Mesendoderm (in vitro differentiated cells): ENCODE measurements at regions not wholly inside any gene's neighbourhood (a gene's known extent, or its start where the extent isn't known, plus 50 kb on each side); places are given as distances from the start of the nearest gene placed in this dataset.
A peak's percentile ranks its signal among the peaks of the same experiment; 100 is the strongest.

ENCODE experiments used
- DNase-seq: peaks from one replicate; pipeline ENCODE4 v3.0.0; 2013
- H2AK5ac ChIP-seq: 2 replicates; pipeline ENCODE4 v1.6.1; 2013; ENCODE audit warnings: low read length, inconsistent platforms
- H2BK120ac ChIP-seq: 2 replicates; pipeline ENCODE4 v1.6.1; 2013; ENCODE audit warnings: low read depth, mild to moderate bottlenecking, low read length, moderate library complexity, mixed read lengths
- H2BK15ac ChIP-seq: replicated peaks from 2 replicates; pipeline ENCODE4 v1.6.1; 2013; ENCODE audit warnings: low read depth, mild to moderate bottlenecking, moderate library complexity
- H2BK5ac ChIP-seq: 2 replicates; pipeline ENCODE4 v1.6.1; 2013; ENCODE audit warnings: low read length, inconsistent platforms
- H3K18ac ChIP-seq: 2 replicates; pipeline ENCODE4 v1.6.1; 2013; ENCODE audit warnings: mild to moderate bottlenecking, low read length, mixed read lengths
- H3K23ac ChIP-seq: one replicate; pipeline ENCODE4 v1.6.1; 2013; ENCODE audit warnings: low read length
- H3K27ac ChIP-seq: 2 replicates; pipeline ENCODE4 v1.5.1; 2013; ENCODE audit warnings: low read depth, mild to moderate bottlenecking, inconsistent platforms, low read length, moderate library complexity
- H3K27me3 ChIP-seq: 2 replicates; pipeline ENCODE4 v1.6.1; 2013; ENCODE audit warnings: low read length, control low read depth, mild to moderate bottlenecking, inconsistent platforms; ENCODE audit not compliant: insufficient read depth, poor library complexity
- H3K36me3 ChIP-seq: 2 replicates; pipeline ENCODE4 v1.6.1; 2013; ENCODE audit warnings: low read length, inconsistent platforms; ENCODE audit not compliant: control insufficient read depth, insufficient read depth
- H3K4ac ChIP-seq: one replicate; pipeline ENCODE4 v1.6.1; 2013; ENCODE audit warnings: low read depth, mild to moderate bottlenecking, low read length, moderate library complexity
- H3K4me1 ChIP-seq: 2 replicates; pipeline ENCODE4 v1.6.1; 2013; ENCODE audit warnings: low read depth, low read length, inconsistent platforms; ENCODE audit not compliant: control insufficient read depth
- H3K4me2 ChIP-seq: 2 replicates; pipeline ENCODE4 v1.6.1; 2013; ENCODE audit warnings: low read length
- H3K4me3 ChIP-seq: 2 replicates; pipeline ENCODE4 v1.5.1; 2013; ENCODE audit warnings: mild to moderate bottlenecking, low read length
- H3K56ac ChIP-seq: one replicate; pipeline ENCODE4 v1.6.1; 2013; ENCODE audit warnings: low read length
- H3K79me1 ChIP-seq: 2 replicates; pipeline ENCODE4 v1.6.1; 2013; ENCODE audit warnings: low read length, inconsistent platforms
- H3K79me2 ChIP-seq: 2 replicates; pipeline ENCODE4 v1.6.1; 2013; ENCODE audit warnings: mild to moderate bottlenecking, low read length; ENCODE audit not compliant: control insufficient read depth, insufficient read depth
- H3K9ac ChIP-seq: 2 replicates; pipeline ENCODE4 v1.6.1; 2013; ENCODE audit warnings: low read length, inconsistent platforms
- H4K5ac ChIP-seq: one replicate; pipeline ENCODE4 v1.6.1; 2013; ENCODE audit warnings: low read length
- H4K8ac ChIP-seq: one replicate; pipeline ENCODE4 v1.6.1; 2013; ENCODE audit warnings: low read depth, mild to moderate bottlenecking, control low read depth, low read length, moderate library complexity
- WGBS: extraction: QIAGEN DNeasy Blood & Tissue Kit; methylation state at CpG from one replicate; pipeline ENCODE4 v1.1.7; 2013; ENCODE audit warnings: low lambda C conversion rate, missing lambda C conversion rate; ENCODE audit not compliant: insufficient coverage; ENCODE audit errors: extremely low coverage; 5-methylcytosine and 5-hydroxymethylcytosine counted together

GRCh38 chr2:128838244-128838643, 519.6 kb upstream of the HS6ST1 start:
- Histone ChIP-seq H3K79me1 (no peaks in the 10 kb centered on the region), H2AK5ac (no peak overlapping the region), H3K18ac (no peak overlapping the region), H3K27ac (no peak overlapping the region), H3K23ac (no peak overlapping the region), H3K4me2 (no peak overlapping the region), H3K79me2 (no peaks in the 10 kb centered on the region), H3K4me3 (no peak overlapping the region), H3K27me3 (no peaks in the 10 kb centered on the region), H2BK5ac (no peak overlapping the region), H3K4ac (no peak overlapping the region), H2BK120ac (no peak overlapping the region), H4K8ac (no peak overlapping the region), H2BK15ac (no peak overlapping the region), H3K9ac (no peak overlapping the region), H3K4me1 (no peaks in the 10 kb centered on the region), H4K5ac (no peak overlapping the region), H3K56ac (no peak overlapping the region), H3K36me3 (no peaks in the 10 kb centered on the region)
- WGBS, result no CpG with 5 or more reads among the region's 5 CpGs
- no peak for DNase-seq

DNA sequence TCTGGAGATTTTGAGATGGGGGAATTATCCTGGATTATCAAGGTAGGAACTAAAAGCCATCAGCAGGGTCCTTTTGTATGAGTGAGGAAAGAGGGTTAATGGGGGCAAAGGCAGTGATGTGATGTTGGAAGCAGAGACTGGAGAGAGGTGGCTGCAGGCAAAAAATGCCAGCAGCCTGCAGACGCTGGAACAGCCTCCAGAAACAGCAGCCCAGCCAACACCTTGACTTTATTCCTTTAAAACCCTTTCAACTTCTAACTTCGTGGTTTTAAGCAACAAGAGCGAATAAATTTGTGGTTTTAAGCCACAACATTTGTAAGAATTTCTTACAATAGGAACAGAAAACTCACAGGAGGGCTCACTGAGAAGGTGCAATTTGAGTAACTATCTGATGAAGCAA, 523.1 kb upstream of the HS6ST1 start:
- no peak overlapping the region for H4K5ac ChIP-seq
- no peak overlapping the region for H3K18ac ChIP-seq
- no peak overlapping the region for H2BK120ac ChIP-seq
- no peak overlapping the region for H4K8ac ChIP-seq
- no peaks in the 10 kb centered on the region for H3K79me2 ChIP-seq
- no CpG with 5 or more reads among the region's 3 CpGs for WGBS
- no peak overlapping the region for H3K4me3 ChIP-seq
- H3K9ac ChIP-seq, result no peak overlapping the region
- H3K79me1 ChIP-seq, result no peaks in the 10 kb centered on the region
- H2BK5ac ChIP-seq, result no peak overlapping the region
- H3K4me2 ChIP-seq, result no peak overlapping the region
- H3K27me3 ChIP-seq, result no peaks in the 10 kb centered on the region
- H3K27ac ChIP-seq, result no peak overlapping the region
- no peak overlapping the region for H3K4ac ChIP-seq
- no peak overlapping the region for H2AK5ac ChIP-seq
- DNase-seq, result no peak
- no peaks in the 10 kb centered on the region for H3K36me3 ChIP-seq
- no peak overlapping the region for H2BK15ac ChIP-seq
- H3K56ac ChIP-seq, result no peak overlapping the region
- no peaks in the 10 kb centered on the region for H3K4me1 ChIP-seq
- H3K23ac ChIP-seq, result no peak overlapping the region

DNA sequence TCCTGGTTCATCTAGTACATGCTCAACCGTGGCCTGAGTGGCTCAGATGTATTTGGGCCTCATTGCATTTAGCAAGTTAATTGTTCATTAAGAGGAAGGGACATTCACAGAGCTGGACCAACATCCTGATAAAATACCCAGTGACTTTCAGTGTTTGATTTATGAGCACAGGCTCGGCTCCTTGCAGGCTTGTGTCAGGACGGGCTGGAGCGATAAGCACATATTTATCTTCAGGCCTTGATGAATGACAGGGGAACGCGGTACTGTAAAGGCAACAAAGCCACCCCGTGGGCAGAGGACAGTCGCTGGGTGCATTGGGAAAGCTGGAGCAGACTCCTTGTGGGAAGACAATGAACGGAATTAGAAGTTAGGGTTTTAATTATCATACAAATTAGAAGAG, 548.6 kb upstream of the HS6ST1 start:
- WGBS, result no CpG with 5 or more reads among the region's 9 CpGs
- no peak overlapping the region for H3K18ac ChIP-seq
- no peak overlapping the region for H2BK120ac ChIP-seq
- H3K4me3 ChIP-seq, result no peak overlapping the region
- no peak overlapping the region for H2BK5ac ChIP-seq
- no peak overlapping the region for H2BK15ac ChIP-seq
- no peaks in the 10 kb centered on the region for H3K27me3 ChIP-seq
- H2AK5ac ChIP-seq, result no peak overlapping the region
- H3K79me2 ChIP-seq, result no peaks in the 10 kb centered on the region
- no peak overlapping the region for H3K56ac ChIP-seq
- no peaks in the 10 kb centered on the region for H3K36me3 ChIP-seq
- H3K23ac ChIP-seq, result no peak overlapping the region
- H3K27ac ChIP-seq, result no peak overlapping the region
- no peak overlapping the region for H3K4me2 ChIP-seq
- H3K4me1 ChIP-seq, result no peaks in the 10 kb centered on the region
- no peak overlapping the region for H3K9ac ChIP-seq
- no peak for DNase-seq
- no peak overlapping the region for H4K8ac ChIP-seq
- H3K4ac ChIP-seq, result no peak overlapping the region
- no peaks in the 10 kb centered on the region for H3K79me1 ChIP-seq
- no peak overlapping the region for H4K5ac ChIP-seq

- no peak overlapping the region for H3K18ac ChIP-seq
- H3K9ac ChIP-seq, result no peak overlapping the region
- no peak overlapping the region for H2BK5ac ChIP-seq
- H2BK15ac ChIP-seq, result no peak overlapping the region
- no peak overlapping the region for H4K5ac ChIP-seq
- WGBS, result no CpG with 5 or more reads among the region's 7 CpGs
- H2BK120ac ChIP-seq, result no peak overlapping the region
- H3K79me2 ChIP-seq, result no peaks in the 10 kb centered on the region
- H3K56ac ChIP-seq, result no peak overlapping the region
- H2AK5ac ChIP-seq, result no peak overlapping the region
- peak overlapping the region; percentile 17 for H3K23ac ChIP-seq
- H3K27ac ChIP-seq, result no peak overlapping the region
- no peak overlapping the region for H3K4ac ChIP-seq
- H3K4me1 ChIP-seq, result no peaks in the 10 kb centered on the region
- no peak overlapping the region for H3K4me2 ChIP-seq
- no peak for DNase-seq
- no peaks in the 10 kb centered on the region for H3K36me3 ChIP-seq
- H4K8ac ChIP-seq, result no peak overlapping the region
- no peaks in the 10 kb centered on the region for H3K79me1 ChIP-seq
- no peak overlapping the region for H3K4me3 ChIP-seq
- no peaks in the 10 kb centered on the region for H3K27me3 ChIP-seq
Measured at GRCh38 chr2:128867936-128868636, 549.4 kb upstream of the HS6ST1 start.

DNA sequence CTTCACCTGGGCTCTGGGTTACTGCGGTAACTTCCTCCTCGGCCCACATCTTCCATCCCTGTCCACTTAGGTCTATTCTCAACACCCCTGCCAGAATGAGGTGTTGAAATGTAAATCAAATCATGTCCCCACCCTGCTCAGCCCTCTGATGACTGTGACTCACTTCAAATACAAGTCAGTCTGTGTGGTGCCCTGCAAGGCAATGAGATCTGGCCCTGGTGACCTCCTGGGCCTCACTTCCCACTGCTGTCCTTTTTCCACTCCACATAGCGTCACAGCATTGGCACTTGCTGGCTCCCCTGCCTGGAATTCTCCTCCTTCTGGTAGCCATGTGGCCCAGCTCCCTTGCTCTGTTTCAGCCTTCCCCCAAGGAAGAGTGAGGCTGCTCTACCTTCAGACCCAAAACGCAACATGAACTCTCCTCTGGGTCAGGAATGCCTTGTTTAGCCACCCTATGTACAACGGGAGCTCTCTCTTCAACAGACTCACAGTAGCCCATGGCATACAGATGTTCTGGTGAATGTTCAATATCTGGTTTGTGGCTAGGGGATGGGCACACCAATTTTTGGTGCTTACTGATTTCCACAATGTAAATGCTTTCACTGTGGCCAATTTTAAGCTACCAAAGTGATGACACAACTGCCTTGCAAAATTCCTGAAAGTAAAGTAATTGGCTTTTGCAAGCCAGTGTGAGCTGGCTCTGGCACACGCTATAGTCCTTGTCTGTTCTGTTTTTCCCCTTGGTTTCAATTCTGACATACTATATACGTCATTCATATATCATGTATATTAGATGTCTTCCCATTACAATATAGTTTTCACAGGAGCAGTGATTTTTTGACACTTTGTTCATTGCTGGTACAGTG, 550.3 kb upstream of the HS6ST1 start:
- H3K9ac ChIP-seq, result no peak overlapping the region
- H3K27me3 ChIP-seq, result no peaks in the 10 kb centered on the region
- H3K27ac ChIP-seq, result no peak overlapping the region
- H4K8ac ChIP-seq, result no peak overlapping the region
- no peak overlapping the region for H3K56ac ChIP-seq
- no peak overlapping the region for H4K5ac ChIP-seq
- no peaks in the 10 kb centered on the region for H3K79me1 ChIP-seq
- H2BK120ac ChIP-seq, result no peak overlapping the region
- no peaks in the 10 kb centered on the region for H3K4me1 ChIP-seq
- no peak overlapping the region for H2BK15ac ChIP-seq
- WGBS, result no CpG with 5 or more reads among the region's 7 CpGs
- no peaks in the 10 kb centered on the region for H3K79me2 ChIP-seq
- H3K4ac ChIP-seq, result no peak overlapping the region
- no peak overlapping the region for H3K18ac ChIP-seq
- H3K4me3 ChIP-seq, result no peak overlapping the region
- H2AK5ac ChIP-seq, result no peak overlapping the region
- DNase-seq, result peak; percentile 29
- no peak overlapping the region for H2BK5ac ChIP-seq
- H3K4me2 ChIP-seq, result no peak overlapping the region
- no peaks in the 10 kb centered on the region for H3K36me3 ChIP-seq
- no peak overlapping the region for H3K23ac ChIP-seq
